HG03565 (cell line): ENCODE measurements at regions not wholly inside any gene's neighbourhood (a gene's known extent, or its start where the extent isn't known, plus 50 kb on each side); places are given as distances from the start of the nearest gene placed in this dataset.

Source experiments
- ATAC-seq: cut with Tn5 transposase; IDR thresholded peaks from one replicate; pipeline ENCODE4 v1.9.1; 2021; ENCODE audit warnings: mild to moderate bottlenecking, moderate library complexity; ENCODE audit not compliant: unreplicated experiment

- peak; percentile 72 for ATAC-seq
Measured at GRCh38 chr3:117355566-117355965, 646.0 kb downstream of the TUSC7 start.

DNA sequence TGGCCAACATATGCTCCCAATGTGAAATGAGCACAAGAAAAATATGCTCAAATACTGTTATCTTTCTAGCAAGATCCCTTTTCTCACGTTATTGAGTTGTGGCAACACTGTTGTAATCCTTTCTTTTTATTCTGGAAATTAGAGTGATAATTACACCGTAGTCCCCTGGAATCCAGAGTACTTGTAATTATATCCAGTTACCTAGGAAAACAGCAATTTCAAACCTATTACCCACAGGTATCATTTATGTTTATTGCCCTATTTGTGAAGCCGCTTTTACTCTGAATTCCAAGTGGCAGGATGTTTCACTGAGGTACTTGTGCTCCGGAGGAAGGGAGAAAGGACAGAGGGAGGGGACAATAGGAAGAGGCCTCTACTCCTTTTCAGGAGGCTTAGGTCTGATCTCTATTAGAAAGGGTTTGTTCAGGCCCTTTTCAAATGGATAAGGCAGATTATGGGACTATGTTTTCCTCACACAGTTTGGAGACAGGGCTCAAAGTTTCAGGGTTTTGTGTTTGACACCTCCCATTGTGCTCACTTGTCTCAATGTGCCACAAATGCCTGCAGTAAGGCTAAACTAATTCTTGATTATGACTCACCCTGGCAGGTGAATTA is 646.6 kb downstream of the TUSC7 start:
- no peak for ATAC-seq

GRCh38 chr3:117358717-117359314 is 649.2 kb downstream of the TUSC7 start:
- no peak for ATAC-seq

DNA sequence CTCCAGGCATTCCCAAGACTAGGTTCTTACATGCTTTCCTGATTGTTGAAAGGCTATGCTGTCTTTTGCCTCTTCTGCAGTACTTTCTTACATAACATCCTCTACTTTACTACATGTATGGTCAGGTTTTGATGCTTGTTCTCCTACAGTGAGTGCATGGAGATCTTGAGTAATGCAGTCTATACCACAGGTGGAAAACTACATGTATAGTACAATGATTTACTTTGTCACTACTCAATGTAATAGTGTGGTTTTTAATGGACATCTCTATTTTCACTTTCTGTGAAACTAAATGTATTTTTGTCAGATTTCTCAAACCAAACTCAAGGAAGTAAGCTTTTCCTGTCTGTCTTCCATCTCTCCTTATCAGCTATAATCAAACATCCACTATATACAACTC is 657.0 kb downstream of the TUSC7 start:
- ATAC-seq: no peak

GRCh38 chr3:117367861-117368260 is 658.3 kb downstream of the TUSC7 start:
- no peak for ATAC-seq

DNA sequence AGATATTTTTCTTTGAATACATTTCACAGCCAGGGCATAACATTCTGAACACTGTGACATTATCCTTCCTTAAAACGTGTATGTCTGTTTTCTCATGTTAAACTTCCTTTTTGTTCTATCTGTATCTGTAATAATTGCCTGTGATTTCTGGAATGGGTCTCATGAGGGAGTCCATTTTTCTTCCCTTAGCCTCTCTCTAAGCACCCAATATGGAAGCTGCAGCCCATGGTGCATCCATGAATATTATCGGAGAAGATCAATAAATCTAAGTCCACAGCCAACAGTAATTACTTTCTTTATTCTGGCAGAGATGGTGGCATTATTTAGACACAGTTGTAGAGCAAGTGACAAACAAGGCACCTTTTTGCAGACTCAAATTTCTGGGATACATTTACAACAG is 671.1 kb downstream of the TUSC7 start:
- ATAC-seq: no peak

DNA sequence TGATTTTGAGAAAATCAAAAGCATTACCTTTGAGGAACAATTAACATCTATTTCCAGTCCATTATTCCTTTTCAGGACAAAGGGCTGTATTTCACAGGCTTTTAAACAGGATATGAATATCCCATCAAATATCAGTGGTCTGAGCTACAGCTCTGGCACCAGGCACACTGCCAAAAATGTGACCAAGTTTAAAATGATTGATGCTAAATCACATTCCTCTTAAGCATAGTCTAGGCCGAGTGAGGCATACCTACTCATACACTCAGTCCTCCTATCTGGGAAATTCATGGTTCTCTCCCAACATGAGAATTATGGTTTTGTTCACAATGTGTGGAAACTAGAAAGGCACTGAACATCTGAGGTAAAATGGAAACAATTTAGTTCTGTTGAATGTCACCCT is 683.5 kb downstream of the TUSC7 start:
- ATAC-seq: no peak

DNA sequence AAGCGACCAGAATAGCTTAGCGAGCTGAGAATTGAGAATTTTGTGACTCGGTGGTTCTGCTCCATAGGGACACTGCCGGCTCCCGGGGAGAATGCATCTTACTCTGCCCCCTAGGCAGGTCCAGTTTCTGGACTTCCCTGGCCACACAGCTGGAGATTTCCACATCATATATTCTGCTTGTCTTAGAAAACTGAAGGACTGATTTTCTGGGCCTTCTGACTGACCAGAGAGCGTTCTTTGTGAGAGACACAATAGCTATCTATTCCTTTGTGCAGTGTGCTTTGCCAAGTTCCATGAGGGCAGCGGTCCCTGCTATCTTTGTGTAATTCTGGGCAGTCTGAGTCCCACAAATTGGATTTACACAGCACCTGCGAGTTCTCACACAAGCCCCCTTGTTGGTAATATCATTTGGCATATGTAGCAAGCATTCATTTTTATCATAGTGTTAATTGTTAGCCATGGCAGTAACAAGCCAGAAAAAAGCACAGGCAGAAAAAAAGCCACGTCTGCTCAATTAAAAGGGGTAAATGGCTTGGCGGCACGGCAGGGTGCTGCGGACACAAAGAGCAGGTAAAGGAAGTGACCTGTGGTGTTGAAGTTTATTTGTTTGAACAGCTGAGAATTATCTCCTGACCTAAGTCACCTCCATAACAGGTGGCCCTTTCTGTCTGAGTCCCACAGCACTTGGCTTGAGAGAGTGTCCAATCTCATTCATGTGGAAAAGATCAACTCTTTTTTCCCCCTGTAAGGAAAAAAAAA is 688.7 kb downstream of the TUSC7 start:
- no peak for ATAC-seq

DNA sequence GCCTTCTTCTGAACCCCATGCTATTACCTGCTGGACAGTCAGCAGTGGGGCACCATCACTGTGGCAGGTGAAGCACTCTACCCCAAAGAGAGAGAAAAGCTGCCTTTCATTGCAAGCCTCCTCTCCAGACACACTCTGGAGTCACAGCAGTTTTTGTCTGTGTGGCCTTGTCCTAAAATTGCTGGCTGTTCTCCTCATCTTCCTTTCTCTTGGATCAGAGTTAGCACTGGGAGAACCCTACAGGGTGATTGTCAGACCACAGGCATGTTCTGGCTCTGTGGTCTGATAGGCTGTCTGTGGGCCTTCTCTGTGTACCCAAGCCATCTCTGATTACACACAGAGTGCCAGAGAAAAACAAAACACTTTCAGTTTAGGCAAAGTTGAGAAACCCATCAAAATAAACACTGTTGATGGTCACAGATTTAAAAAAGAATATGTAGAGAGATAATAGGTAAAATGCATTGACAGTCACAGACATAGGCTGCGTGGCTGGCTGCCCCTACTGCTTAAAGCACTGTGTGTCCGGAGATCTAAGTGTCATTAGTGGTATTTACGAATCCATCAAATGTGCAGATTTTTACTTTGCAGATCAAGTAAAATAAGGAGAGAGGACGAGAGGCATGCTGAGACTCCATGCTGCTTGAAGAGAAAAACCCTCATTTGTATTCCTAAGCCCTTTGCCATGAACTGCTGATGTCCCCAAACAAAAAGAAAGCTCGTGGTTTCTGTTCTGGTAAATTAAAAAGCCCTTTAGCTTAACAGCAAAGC is 689.9 kb downstream of the TUSC7 start:
- no peak for ATAC-seq

DNA sequence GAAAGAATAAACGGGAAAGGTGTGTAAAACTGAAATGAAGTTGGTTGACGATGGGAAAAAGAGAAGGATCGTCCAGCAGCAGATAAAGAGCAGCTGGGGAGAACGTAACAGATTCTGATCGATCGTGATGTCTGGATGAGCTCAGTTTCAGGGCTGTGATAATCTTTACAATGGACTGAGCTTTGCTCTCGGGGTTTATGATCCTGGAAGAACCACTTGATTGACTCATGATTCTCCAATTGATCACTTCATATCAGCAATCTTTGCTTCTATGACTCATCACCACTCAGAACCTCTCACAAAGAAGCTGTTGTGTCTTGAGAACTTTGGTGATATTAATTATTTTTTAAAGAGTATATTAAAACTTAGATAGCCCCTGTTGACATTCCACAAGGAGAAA is 690.7 kb downstream of the TUSC7 start:
- no peak for ATAC-seq

- ATAC-seq: no peak
Measured at GRCh38 chr3:117404141-117404540, 694.6 kb downstream of the TUSC7 start.

DNA sequence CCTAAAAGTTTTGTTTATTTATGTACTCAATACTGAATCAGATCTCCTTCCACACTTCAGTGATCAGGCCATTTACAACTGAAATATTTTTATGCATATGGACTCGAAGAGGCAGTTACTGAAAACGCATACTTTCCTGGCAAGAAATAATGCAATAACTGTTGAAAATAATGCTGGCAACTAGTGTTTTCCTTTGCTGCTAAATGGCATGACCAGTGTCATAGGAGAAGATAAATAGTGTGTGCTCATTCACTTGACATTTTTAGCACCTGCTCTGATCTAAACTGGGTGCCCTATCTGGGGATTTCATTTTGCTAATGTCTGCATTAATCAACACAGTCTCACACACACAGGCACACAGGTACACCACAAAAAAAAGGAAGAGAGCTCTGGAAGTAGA is 695.2 kb downstream of the TUSC7 start:
- no peak for ATAC-seq

DNA sequence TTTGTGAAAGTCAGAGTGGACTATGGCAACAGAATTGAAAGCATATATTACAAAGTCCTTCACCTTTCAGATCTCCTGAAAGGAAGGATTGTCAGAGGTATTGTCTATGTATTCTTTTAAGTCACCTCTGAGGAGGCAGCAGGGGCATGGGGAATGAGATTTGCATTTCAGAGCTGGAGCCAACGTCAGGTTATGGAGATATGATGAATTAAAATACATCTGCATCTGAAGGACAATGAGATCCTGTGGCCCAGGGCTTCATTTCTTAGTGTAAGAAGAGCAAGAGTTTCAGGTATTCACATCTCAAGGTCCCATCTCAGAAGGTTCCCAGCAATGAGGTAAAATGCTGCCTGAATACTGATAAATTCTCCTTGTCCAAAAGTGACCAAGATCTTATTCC is 695.8 kb downstream of the TUSC7 start:
- no peak for ATAC-seq

- peak; percentile 84 for ATAC-seq
Measured at GRCh38 chr3:117407317-117407716, 697.7 kb downstream of the TUSC7 start.

DNA sequence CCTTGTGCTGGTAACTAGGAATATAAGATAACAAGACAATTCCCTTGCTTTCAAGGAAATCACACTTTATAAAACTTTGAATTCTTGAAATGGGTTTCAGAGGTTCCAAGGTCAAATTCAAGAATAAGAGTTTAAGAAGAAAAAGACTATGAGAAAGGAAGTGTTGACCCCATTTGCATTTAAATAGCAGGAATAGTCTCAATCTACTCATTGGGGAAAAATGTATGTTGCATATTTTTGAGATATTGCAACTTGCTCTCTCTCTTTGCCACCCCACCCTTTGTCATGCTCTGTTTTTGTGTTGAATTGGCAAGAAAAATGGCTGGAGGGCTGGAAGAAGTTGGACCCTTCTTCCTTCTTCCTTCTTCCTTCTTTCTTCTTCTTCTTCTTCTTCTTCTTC is 699.2 kb downstream of the TUSC7 start:
- no peak for ATAC-seq

DNA sequence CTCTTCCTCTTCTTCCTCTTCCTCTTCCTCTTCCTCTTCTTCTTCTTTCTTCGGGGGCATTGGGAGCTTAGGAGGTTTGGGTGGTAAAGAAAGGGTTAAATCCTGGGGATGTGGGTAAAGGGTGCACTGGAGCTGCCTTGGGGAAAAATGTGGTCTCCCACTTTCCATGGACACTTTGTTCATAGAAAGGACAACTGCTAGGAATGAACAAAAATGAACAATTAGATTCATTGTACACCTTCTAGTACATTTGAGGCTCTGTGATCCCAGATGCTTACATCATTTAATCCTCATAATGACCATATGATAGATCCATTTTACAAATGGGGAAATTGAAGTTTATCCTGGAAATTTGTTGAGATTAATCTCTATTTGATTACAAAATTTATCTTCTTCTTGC is 699.7 kb downstream of the TUSC7 start:
- ATAC-seq: no peak

- ATAC-seq: no peak
Measured at GRCh38 chr3:117409701-117410459, 700.3 kb downstream of the TUSC7 start.

DNA sequence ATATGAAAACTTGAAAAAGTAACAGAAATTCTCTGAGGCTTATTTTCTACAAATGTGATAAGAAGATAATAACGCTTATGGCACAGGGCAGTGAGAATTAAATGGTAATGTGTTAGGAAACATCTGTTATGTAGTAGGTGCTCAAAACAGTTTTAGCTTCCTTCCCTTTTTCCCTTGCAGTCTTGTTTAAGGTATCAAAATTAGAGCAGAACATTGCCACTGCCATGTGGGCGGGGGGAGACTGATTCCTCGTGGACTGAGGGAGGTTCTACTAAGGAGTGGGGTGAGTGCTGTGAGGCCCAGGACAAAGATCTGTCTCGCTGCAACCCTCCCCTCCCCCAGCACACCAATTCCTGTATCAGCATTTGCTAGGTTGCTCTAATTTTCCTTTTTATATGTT is 702.4 kb downstream of the TUSC7 start:
- no peak for ATAC-seq

- no peak for ATAC-seq
Measured at GRCh38 chr3:117417411-117417810, 707.8 kb downstream of the TUSC7 start.

- no peak for ATAC-seq
Measured at GRCh38 chr3:117427081-117427480, 717.5 kb downstream of the TUSC7 start.

DNA sequence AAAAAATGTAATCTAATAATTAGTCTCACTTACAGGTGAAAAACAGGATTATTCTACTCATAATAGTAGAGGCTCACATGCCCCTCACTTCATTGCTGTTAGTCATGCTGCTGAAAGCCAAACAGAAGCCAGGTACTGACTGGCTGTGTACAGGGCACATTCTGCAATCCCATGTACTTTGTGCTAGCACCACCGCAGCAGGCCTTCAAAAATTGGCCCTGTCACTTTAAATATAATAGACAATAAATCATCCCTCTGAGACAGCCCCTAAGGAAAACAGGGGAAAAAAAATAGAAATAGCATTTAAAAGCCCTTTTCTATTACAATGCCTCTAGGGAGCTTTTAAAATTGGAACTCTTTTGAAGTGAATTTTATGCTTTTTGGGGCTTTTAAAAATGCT is 723.8 kb downstream of the TUSC7 start:
- ATAC-seq: no peak
